ENCODE measurements at regions not wholly inside any gene's neighbourhood (a gene's known extent, or its start where the extent isn't known, plus 50 kb on each side); places are given as distances from the start of the nearest gene placed in this dataset.

DNA sequence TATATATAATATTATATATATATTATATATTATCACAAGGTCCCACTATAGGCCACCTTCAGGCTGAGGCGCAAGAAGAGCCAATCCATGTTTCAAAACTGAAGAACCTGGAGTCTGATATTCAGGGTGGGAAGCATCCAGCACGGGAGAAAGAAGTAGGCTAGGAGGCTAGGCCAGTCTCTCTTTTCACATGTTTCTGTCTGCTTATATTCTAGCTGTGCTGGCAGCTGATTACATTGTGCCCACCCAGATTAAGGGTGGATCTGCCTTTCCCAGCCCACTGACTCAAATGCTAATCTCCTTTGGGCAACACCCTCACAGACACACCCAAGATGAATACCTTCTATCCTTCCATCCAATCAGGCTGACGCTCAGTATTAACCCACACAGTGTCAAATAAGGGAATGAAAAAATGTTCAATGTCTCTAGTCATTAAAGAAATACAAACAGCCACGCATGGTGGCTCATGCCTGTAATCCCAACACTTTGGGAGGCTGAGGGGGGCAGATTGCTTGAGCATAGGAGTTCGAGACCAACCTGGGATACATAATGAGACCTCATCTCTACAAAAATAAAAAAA is 135.4 kb upstream of the PCBD1 start:
- DNase-seq (ENCODE audit: low spot score) = no peak

DNA sequence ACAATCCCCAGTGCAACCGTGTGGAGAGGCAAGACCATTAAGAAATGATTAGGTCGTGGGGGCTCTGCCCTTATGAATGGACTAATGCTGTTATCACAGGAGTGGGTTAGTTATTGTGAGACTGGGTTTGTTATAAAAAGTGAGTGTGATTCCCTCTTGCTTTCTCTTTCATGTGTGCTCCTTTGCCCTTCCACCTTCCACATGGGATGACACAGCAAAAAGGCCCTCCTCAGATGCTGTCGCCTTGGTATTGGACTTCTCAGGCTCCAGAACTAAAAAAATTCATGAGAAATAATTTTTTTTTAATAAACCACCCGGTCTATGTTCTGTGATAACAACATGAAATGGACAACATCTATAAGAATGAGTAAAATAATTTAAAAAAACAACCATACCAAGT is 136.1 kb upstream of the PCBD1 start:
- no peak for DNase-seq (ENCODE audit: low spot score)

DNA sequence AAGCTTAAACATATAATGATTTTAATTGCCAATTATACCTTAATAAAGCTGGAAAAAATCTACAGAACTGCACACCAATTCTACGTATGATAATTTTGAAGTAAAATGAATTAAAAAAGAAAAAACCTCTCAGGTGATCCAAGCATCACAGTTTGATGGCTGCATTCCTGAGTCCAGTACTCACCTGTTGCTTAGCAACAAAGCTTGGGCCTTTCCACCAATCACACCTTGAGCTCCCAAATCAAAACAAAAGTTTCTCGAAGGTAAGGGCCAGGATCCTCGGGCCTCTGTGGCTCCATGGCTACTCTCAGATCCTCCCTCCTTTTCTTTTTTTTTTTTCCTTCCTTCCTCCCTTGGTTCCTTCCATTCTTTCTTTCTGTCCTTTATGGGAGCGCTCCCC is 137.2 kb upstream of the PCBD1 start:
- DNase-seq (ENCODE audit: low spot score) = no peak

DNA sequence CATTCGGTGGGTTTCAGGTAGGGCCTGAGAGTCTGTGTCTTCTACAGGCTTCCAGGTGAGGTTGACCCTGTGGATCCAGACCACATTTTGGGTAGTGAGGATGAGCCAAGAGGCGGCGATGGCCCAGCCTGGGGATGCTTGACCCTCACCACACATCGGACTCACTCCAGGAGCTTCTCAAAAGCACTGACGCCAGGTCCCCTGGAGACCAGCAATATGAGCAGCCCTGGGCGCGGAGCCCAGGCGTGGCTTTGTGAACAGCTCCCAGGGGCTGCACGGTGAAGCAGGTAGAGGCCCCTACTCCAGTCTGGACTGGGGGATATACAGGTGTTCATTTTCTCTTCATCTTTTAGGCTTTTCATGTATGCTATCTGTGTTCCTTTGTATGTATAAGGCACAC is 139.7 kb upstream of the PCBD1 start:
- no peak for DNase-seq (ENCODE audit: low spot score)

DNA sequence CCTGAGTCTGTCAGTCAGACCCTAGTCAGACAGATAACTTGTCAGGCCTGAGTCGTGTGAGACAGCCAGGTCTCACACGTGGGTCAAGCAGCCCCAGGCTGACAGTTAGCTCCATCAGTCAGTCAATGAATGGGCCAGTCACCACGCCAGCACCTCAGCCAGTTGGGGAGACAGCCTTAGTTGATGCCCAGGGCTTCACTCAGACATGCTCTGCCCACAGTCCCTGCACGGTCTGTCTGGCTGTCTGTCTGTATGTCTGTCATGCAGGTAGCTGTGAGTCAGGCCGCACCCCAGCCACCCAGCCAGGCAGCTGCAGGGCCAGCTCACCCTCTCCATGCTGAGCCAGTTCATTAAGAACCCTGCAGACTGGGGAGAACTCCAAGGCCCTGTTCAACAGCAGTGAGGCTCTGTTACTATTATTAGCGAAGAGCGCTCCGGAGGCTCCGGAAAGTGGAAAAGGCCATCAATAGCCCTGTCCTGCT is 141.1 kb upstream of the PCBD1 start:
- no peak for DNase-seq (ENCODE audit: low spot score)

DNA sequence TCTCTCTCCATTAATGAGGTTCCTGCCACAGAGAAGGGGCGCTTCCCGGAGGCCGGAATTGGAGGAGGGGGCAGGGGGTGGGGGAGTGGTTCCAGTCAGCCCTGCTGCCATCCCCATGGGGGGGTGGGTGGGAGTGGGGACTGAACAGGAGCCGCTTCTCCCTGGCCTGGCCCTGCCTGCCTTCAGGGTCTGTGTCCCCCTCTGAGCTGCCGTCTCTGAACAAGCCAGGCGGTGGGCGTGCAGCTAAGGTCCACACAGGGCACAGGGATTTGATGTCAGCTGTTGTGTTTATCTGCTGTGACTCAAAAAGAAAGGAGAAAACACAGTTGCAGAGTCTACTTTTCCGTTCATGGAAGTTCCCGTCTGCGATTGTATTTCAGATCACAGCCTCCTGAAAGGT is 141.5 kb upstream of the PCBD1 start:
- DNase-seq (ENCODE audit: low spot score) = no peak

DNA sequence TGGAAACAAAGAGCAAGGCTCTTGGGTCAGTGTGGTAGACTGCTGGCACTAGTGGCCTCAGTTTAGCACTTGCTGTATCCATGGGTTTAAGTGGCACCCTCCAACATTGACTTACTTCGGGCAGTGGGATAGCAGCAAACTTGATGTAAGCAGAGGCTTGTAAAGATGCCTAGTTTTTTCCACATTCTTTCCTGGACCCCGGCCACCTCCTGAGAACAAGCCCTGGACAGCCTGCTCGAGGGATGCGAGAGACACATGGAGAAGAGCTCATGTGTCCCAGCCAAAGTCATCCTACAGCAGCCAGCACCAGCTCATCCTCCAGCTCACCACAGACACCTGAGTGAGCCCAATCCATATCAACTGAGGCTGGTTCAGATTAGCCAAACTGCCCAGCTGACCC is 142.7 kb upstream of the PCBD1 start:
- DNase-seq (ENCODE audit: low spot score) = no peak

DNA sequence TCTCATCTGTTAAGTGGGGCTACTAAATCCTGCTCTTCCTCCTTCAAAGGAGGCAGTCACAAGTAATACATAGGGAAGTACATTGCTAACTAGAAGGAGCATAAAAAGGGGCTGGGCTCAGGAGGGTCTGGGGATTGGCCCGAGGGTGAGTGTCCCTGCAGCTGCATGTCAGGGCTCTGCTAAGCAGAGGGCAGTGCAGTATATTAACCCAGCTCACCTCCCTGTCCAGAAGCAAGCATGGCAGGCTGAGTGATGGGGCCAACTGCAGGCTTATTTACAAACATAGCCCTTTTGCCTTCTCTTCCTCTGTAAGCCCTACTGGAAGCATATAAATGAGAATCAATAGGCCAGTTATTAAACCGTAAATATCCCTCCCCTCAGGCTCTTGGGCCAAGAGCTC is 143.2 kb upstream of the PCBD1 start:
- no peak for DNase-seq (ENCODE audit: low spot score)

DNA sequence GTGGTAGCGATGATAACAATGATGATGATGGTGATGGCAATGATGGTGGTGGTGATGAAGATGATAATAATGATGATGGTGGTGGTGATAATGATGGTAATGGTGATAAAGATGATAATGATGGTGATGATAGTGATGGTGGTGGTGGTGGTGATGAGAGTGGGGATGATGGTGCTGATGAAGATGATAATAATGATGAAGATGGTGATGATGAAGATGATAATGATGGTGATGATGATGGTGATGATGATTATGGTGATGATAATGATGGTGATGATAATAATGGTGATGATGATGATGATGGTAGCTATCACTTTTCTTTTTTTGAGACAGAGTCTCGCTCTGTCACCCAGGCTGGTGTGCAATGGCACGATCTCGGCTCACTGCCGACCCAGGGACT is 144.5 kb upstream of the PCBD1 start:
- DNase-seq (ENCODE audit: low spot score) = no peak

DNA sequence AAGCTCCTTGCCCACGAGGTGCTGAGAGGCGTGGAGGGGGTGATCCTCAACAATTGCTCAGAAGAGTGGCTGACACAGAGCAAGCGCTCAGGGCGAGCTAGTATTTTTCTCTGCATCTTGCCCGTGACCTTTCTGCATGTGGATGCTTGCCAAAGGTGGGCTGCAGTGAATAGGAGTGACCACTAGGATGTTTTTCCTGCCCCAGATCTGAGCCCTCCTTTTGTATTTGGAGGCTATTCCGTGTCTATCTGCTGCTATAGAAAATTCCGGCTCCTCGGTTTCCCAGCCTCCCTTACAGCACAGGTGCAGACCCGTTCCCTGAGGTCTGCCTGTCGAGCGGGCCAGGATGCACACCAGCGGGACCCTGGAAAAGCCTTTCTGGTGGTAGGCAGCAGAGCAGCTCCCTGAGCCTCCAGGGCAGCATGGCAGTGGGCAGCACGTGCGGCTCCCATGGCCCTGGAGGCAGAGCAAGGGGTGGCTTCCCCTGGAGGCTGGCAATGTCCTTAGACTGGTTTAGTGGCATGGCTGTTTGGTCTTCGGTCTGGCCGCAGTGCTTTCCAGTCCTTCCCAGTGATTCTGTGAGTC is 145.1 kb upstream of the PCBD1 start:
- no peak for DNase-seq (ENCODE audit: low spot score)

DNA sequence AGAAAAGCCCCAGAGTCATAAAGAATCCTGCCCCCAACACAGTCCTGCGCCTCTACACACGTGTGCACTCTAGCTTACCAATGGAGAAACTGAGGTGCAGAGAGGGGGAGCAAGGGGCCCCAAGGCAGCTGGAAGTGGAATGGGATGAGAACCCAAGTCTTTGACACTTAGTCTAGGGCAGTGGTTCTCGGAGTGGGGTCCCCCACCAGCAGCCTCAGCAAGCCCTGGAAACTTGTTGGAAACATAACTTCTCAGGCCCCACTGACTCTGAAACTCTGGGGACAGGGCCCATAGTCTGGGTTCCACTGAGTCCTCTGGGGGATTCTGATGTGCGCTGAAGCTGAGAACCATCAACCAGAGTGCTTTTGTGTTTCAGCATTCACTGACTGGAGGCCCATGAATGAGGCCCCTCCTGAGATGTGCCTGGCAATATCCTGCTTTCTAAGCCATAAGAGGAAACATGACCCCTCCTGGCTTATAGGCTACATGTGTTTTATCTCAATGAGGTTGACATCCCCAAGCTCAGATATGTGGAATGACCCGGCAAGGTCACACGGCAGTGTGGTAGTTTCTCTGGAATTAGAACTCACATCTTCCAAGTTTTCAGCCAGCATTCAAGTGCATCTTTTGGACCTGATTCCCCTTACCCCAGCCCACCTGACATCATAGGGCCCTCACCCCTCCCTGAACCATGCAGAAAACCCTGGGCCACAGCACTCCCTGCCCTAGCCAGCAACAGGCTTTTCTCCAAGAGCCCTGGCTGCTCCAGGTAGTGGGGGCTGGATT is 147.3 kb upstream of the PCBD1 start:
- no peak for DNase-seq (ENCODE audit: low spot score)

DNA sequence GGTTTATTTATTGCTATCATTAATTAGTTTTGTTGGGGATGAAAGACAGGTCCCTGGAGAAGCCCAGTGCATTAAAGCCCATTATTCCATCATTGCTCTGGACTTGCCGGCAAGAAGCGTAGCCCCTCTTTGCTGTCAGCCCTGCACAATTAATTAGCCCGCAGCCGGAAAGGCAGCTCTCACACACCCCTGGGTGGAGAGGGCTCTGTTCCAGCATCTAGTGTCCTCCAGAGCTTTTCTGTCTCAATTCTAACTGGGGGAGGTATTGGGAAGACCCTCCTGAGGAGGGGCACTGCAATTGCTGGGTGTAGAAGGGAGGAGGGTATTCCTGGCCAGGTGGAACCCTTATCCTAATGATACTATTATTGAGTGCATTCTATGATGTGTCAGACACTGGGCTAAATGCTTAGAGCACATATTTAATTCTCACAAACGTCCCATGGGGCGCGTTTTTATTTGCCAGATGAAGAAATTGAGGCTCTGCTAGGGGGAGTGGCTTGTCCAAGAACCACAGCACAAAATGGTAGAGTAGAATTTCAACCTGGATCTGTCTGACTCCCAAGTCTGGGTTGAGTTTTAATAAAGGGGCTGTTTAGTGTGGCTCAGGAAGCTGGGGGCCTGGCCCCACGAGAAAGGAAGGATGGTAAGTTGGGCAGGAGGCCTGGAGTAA is 148.1 kb upstream of the PCBD1 start:
- no peak for DNase-seq (ENCODE audit: low spot score)

DNA sequence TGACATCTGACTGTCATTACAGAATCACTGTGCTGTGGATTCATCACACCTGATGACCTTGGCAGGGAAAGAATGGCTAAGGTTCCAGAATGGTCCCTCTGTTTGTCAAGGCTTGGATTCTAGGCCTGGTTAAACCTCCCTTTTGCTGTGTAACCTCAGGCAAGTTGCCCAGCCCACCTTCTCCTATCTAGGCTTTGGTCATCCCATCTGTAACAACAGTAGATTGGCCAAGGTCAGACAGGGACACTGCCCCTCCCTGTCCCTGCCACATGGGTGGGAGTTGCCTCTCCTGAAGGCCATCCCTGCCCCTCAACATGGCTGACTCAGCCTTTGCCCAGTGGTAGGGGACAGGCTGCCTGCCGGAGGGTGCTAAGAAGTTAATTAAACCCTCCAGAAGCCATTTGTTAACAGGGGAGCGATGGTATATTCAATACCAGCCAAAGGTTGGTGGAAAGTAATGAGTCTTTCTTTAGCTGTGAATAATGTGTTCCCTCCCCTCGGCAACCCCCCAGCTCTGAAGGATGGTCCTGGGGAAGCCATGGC is 149.8 kb upstream of the PCBD1 start:
- DNase-seq (ENCODE audit: low spot score) = no peak

DNA sequence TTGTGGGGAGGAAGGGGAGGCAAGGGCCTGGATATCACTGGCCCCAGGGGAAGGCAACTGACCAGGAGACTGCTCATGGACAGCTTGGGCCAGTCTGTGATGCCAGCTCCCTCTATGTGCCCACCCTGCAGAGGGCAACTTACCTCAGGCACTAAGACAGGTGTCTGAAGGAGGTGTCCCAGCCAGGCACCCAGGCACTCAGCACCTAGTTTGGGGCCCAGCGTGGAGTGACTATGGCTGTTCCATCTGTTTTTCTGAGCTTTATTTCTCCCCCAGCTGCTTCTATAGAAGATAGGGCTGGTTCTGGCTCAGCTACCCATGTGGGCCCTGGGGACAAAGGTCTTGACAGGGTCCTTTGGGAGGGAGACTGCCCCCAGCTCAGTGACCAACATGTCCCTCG is 150.6 kb upstream of the PCBD1 start:
- DNase-seq (ENCODE audit: low spot score) = no peak

DNA sequence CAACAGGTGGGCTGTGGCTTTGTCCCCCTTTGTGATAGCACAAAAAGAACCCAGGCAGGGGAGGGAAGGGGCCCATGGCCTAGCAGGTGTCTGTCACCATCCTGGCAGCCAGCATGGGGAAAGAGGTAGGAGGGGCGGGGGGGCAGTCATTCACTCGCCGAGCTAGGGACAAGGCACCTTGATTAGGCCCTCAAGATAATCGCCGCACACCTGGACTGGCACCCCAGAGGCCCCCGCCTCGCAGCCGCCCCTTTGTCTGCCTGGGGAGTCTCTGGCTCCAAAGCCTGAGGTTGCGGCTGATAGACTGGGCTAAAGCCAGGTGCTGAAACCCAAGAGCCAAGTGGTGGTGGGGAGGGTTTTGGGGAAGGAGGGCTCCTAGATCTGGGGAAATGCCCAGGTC is 151.2 kb upstream of the PCBD1 start:
- no peak for DNase-seq (ENCODE audit: low spot score)

DNA sequence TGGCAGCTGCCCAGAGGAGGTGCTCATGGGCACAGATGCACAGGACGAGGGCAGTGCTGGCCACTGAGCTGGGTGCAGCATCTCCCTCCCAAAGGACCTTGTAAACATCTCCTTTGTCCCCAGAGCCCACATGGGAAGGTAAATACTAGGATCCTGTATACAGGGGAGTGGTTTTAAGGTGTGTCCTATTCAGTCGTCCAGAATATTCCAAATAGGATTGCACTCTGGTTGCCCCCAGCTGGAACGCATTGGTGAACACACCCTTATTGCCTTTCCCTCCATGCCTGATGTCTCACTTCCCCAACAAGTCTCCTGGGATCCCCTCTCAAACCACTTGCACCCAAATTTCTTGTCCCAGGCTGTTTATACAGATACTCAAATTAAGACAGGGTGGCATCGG is 152.0 kb upstream of the PCBD1 start:
- no peak for DNase-seq (ENCODE audit: low spot score)

DNA sequence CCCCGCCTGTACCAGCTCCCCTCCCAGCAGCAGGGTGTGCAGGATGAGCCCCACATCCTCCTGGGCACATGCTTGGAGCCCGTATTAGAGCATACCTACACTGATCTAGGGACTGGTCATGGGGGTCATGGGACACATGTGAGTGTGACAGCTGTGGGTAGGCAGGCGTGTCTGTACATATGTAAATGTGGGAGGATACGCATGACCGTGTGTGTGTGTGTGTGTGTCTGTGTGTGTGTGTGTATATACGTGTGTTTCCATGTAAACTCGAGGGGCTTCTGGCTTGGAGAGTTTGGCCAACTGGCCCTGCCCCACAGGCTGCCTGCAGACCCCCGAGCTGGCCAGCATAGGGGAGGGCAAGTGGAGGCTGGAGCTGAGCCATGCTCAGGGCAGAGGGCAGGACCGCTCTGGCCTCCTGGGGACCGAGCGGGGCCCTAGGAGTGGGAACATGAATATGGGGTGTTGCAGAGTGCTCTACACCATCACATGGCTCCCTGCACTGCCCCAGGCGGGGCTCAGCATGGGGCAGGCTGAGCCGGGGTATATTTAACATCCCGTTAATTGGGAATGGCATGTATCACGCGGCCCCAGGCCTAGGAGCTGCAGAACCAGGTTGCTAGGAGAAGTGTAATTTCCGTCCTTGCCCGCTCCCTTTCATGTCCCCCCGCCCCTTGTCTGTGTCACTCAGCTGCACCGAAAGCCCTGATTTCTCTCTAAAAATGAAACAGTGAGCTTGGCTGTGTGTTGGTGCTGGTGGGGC is 152.7 kb upstream of the PCBD1 start:
- DNase-seq (ENCODE audit: low spot score) = no peak

DNA sequence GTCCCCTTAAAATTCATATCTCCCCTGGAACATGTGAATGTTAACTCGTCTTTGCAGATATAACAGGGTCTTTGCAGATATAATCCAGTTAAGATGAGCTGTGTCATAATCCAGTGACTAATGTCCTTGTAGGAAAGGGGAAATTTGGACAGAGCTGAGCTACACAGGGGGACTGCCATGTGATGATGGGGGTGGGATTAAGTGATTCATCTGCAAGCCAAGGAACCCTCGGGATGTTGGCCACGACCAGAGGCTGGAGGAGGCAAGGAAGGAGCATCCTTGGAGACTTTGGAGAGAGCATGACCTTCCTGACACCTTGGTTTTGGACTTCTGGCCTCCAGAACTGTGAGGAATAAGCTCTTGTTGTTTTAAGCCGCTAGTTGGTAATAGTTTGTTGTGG is 153.9 kb upstream of the PCBD1 start:
- DNase-seq (ENCODE audit: low spot score) = no peak

DNA sequence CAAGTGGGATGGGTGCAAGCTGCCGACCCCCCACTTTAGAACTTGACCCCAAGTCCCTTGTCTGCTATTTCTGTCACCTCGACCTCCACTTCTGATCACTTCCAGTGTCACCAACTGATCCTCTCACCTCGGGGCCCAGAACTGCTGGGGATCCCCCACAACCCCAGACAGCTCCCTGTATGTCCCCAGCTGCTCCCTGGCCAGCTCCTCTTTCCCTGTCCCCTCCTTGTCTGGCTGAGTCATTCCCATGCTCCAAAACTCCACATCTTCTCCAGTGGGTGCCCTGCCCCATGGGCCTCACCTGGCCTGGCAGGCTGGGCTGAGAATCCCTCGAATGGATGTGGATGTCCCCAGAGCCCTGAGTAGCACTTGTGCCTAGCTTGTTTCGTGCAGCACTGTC is 154.3 kb upstream of the PCBD1 start:
- DNase-seq (ENCODE audit: low spot score) = no peak

DNA sequence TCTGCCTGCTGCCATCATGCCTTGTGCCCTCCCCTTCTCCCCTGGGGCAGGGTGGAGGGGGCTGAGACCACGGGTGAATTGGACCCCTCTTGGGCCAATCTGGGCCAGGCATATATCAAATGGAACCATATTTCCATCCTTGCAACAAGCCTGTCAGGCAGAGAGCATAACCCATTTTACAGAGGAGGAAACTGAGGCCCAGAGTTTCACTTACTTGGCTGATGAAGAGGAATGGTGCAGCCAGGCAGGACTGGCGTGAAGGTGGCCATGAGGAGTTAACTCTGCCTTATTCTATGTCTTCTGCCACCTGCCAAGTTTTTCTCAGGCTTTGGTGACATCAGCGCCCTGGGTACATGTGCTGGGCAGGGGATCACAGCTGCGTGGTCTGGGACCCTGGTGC is 155.5 kb upstream of the PCBD1 start:
- DNase-seq (ENCODE audit: low spot score) = no peak

DNA sequence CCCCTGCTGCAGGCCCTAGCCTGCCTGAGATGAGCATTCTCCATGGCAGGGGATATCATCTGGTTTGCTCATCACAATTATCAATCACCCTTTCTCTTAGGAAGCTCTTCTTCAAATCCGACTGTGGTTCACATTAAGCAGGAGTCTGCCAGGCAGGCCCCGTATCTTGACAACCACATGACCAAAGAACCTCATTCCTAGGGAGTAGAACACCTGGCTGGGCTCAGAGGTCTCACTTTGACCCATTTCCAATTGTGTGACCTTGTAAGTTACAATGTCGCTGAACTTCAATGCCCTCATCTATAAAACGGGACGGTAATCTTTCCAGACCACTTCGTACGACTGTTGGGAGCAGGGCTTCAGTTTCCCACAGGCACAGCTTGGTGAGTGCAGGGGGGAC is 156.4 kb upstream of the PCBD1 start:
- no peak for DNase-seq (ENCODE audit: low spot score)

All from H4 (cell line).